ENCODE measurements at regions not wholly inside any gene's neighbourhood (a gene's known extent, or its start where the extent isn't known, plus 50 kb on each side); places are given as distances from the start of the nearest gene placed in this dataset.
"Not testable (repeated sequence)": the region's sequence is repeated elsewhere in the genome, so short reads cannot be mapped to it uniquely, and the experiment has no call there.

- no peaks in the 10 kb centered on the region for H3K9me3 ChIP-seq (ENCODE audit: control insufficient read depth, insufficient read depth, low read length)
- H3K9ac ChIP-seq (ENCODE audit: low read depth, low read length): no peak overlapping the region
- no peaks in the 10 kb centered on the region for H3K36me3 ChIP-seq (ENCODE audit: insufficient read depth, low read length)
- H3K4me1 ChIP-seq (ENCODE audit: insufficient read depth, low read length): no peaks in the 10 kb centered on the region
Measured at GRCh38 chr14:58738189-58738836, 100.6 kb downstream of the DACT1 start.

GRCh38 chr14:58738876-58739275 is 101.1 kb downstream of the DACT1 start:
- Histone ChIP-seq H3K9me3 (ENCODE audit: control insufficient read depth, insufficient read depth, low read length) (no peaks in the 10 kb centered on the region), H3K36me3 (ENCODE audit: insufficient read depth, low read length) (no peaks in the 10 kb centered on the region), H3K4me1 (ENCODE audit: insufficient read depth, low read length) (no peaks in the 10 kb centered on the region), H3K9ac (ENCODE audit: low read depth, low read length) (no peak overlapping the region)

- H3K4me1 ChIP-seq (ENCODE audit: insufficient read depth, low read length): no peaks in the 10 kb centered on the region
- H3K36me3 ChIP-seq (ENCODE audit: insufficient read depth, low read length): no peaks in the 10 kb centered on the region
- no peaks in the 10 kb centered on the region for H3K9me3 ChIP-seq (ENCODE audit: control insufficient read depth, insufficient read depth, low read length)
- no peak overlapping the region for H3K9ac ChIP-seq (ENCODE audit: low read depth, low read length)
Measured at GRCh38 chr14:58739674-58740073, 101.9 kb downstream of the DACT1 start.

- H3K9ac ChIP-seq (ENCODE audit: low read depth, low read length): no peak overlapping the region
- no peaks in the 10 kb centered on the region for H3K4me1 ChIP-seq (ENCODE audit: insufficient read depth, low read length)
- no peaks in the 10 kb centered on the region for H3K36me3 ChIP-seq (ENCODE audit: insufficient read depth, low read length)
- H3K9me3 ChIP-seq (ENCODE audit: control insufficient read depth, insufficient read depth, low read length): no peaks in the 10 kb centered on the region
Measured at GRCh38 chr14:58740379-58740935, 102.7 kb downstream of the DACT1 start.

GRCh38 chr14:58744801-58745394 is 107.1 kb downstream of the DACT1 start:
- Histone ChIP-seq H3K9me3 (ENCODE audit: control insufficient read depth, insufficient read depth, low read length) (no peaks in the 10 kb centered on the region), H3K9ac (ENCODE audit: low read depth, low read length) (no peak overlapping the region), H3K36me3 (ENCODE audit: insufficient read depth, low read length) (no peaks in the 10 kb centered on the region), H3K4me1 (ENCODE audit: insufficient read depth, low read length) (no peaks in the 10 kb centered on the region)

- no peaks in the 10 kb centered on the region for H3K9me3 ChIP-seq (ENCODE audit: control insufficient read depth, insufficient read depth, low read length)
- no peak overlapping the region for H3K9ac ChIP-seq (ENCODE audit: low read depth, low read length)
- H3K36me3 ChIP-seq (ENCODE audit: insufficient read depth, low read length): no peaks in the 10 kb centered on the region
- no peaks in the 10 kb centered on the region for H3K4me1 ChIP-seq (ENCODE audit: insufficient read depth, low read length)
Measured at GRCh38 chr14:58746261-58746660, 108.5 kb downstream of the DACT1 start.

- Histone ChIP-seq H3K36me3 (ENCODE audit: insufficient read depth, low read length) (no peaks in the 10 kb centered on the region), H3K9ac (ENCODE audit: low read depth, low read length) (no peak overlapping the region), H3K9me3 (ENCODE audit: control insufficient read depth, insufficient read depth, low read length) (no peaks in the 10 kb centered on the region), H3K4me1 (ENCODE audit: insufficient read depth, low read length) (no peaks in the 10 kb centered on the region)
Measured at GRCh38 chr14:58746701-58747100, 108.9 kb downstream of the DACT1 start.

- H3K36me3 ChIP-seq (ENCODE audit: insufficient read depth, low read length): no peaks in the 10 kb centered on the region
- no peaks in the 10 kb centered on the region for H3K4me1 ChIP-seq (ENCODE audit: insufficient read depth, low read length)
- H3K9me3 ChIP-seq (ENCODE audit: control insufficient read depth, insufficient read depth, low read length): no peaks in the 10 kb centered on the region
- no peak overlapping the region for H3K9ac ChIP-seq (ENCODE audit: low read depth, low read length)
Measured at GRCh38 chr14:58747181-58747580, 109.4 kb downstream of the DACT1 start.

- not testable (repeated sequence) for H3K36me3 ChIP-seq (ENCODE audit: insufficient read depth, low read length); H3K9ac ChIP-seq (ENCODE audit: low read depth, low read length); H3K4me1 ChIP-seq (ENCODE audit: insufficient read depth, low read length); H3K9me3 ChIP-seq (ENCODE audit: control insufficient read depth, insufficient read depth, low read length)
Measured at GRCh38 chr14:58748251-58748650, 110.5 kb downstream of the DACT1 start.

GRCh38 chr14:58749066-58749669 is 111.4 kb downstream of the DACT1 start:
- Histone ChIP-seq H3K36me3 (ENCODE audit: insufficient read depth, low read length) (no peaks in the 10 kb centered on the region), H3K4me1 (ENCODE audit: insufficient read depth, low read length) (no peaks in the 10 kb centered on the region), H3K9me3 (ENCODE audit: control insufficient read depth, insufficient read depth, low read length) (no peaks in the 10 kb centered on the region), H3K9ac (ENCODE audit: low read depth, low read length) (no peak overlapping the region)

- Histone ChIP-seq H3K4me1 (ENCODE audit: insufficient read depth, low read length) (peaks cover 6% of the 10 kb centered on the region), H3K36me3 (ENCODE audit: insufficient read depth, low read length) (no peaks in the 10 kb centered on the region), H3K9ac (ENCODE audit: low read depth, low read length) (no peak overlapping the region), H3K9me3 (ENCODE audit: control insufficient read depth, insufficient read depth, low read length) (no peaks in the 10 kb centered on the region)
Measured at GRCh38 chr14:58750321-58751269, 112.8 kb downstream of the DACT1 start.

- H3K36me3 ChIP-seq (ENCODE audit: insufficient read depth, low read length): no peaks in the 10 kb centered on the region
- no peaks in the 10 kb centered on the region for H3K9me3 ChIP-seq (ENCODE audit: control insufficient read depth, insufficient read depth, low read length)
- no peak overlapping the region for H3K9ac ChIP-seq (ENCODE audit: low read depth, low read length)
- peaks cover 13% of the 10 kb centered on the region for H3K4me1 ChIP-seq (ENCODE audit: insufficient read depth, low read length)
Measured at GRCh38 chr14:58751788-58752187, 114.0 kb downstream of the DACT1 start.

- Histone ChIP-seq H3K36me3 (ENCODE audit: insufficient read depth, low read length) (no peaks in the 10 kb centered on the region), H3K9ac (ENCODE audit: low read depth, low read length) (no peak overlapping the region), H3K4me1 (ENCODE audit: insufficient read depth, low read length) (peaks cover 13% of the 10 kb centered on the region), H3K9me3 (ENCODE audit: control insufficient read depth, insufficient read depth, low read length) (no peaks in the 10 kb centered on the region)
Measured at GRCh38 chr14:58752289-58752688, 114.5 kb downstream of the DACT1 start.

GRCh38 chr14:58752771-58753201 is 115.0 kb downstream of the DACT1 start:
- peaks cover 13% of the 10 kb centered on the region for H3K4me1 ChIP-seq (ENCODE audit: insufficient read depth, low read length)
- no peak overlapping the region for H3K9ac ChIP-seq (ENCODE audit: low read depth, low read length)

More at GRCh38 chr14:58752771-58753201, 115.0 kb downstream of the DACT1 start:
- Histone ChIP-seq H3K9me3 (ENCODE audit: control insufficient read depth, insufficient read depth, low read length) (no peaks in the 10 kb centered on the region), H3K36me3 (ENCODE audit: insufficient read depth, low read length) (no peaks in the 10 kb centered on the region)

Data from ES-I3 (cell line).